Activated B cell treated with CpG ODN at 0.5 μM for 24 hours (primary cell): ENCODE measurements at regions not wholly inside any gene's neighbourhood (a gene's known extent, or its start where the extent isn't known, plus 50 kb on each side); places are given as distances from the start of the nearest gene placed in this dataset.

Experiments used
- ATAC-seq: fragments of 200-7000 bp; cut with Tn5 transposase; one replicate; pipeline ENCODE4 v1.10.0; 2021; ENCODE audit warnings: low read depth, mild to moderate bottlenecking, moderate library complexity
- CTCF ChIA-PET: fragments of 350-600 bp; sonication (Branson Sonifier 250); formaldehyde crosslinking; loops from one replicate; lab custom pipeline; 2021; ENCODE audit warnings: antibody characterized with exemption; lab: Charles Lee
- POLR2A ChIA-PET: fragments of 350-600 bp; sonication (Branson Sonifier 250); formaldehyde crosslinking; loops from one replicate; lab custom pipeline; 2021; ENCODE audit warnings: antibody characterized with exemption; lab: Charles Lee
- DNase-seq: peaks from one replicate; pipeline ENCODE4 v3.0.0; 2022
- H3K27ac Mint-ChIP-seq: one replicate; pipeline ENCODE4 v1.8.0; 2020; ENCODE audit warnings: mixed read lengths
- H3K27me3 Mint-ChIP-seq: one replicate; pipeline ENCODE4 v1.8.0; 2021; ENCODE audit warnings: mixed read lengths
- H3K36me3 Mint-ChIP-seq: one replicate; pipeline ENCODE4 v1.8.0; 2021; ENCODE audit warnings: low read depth, mixed read lengths
- H3K4me1 Mint-ChIP-seq: one replicate; pipeline ENCODE4 v1.8.0; 2021; ENCODE audit warnings: mixed read lengths
- H3K4me3 Mint-ChIP-seq: one replicate; pipeline ENCODE4 v1.8.0; 2020; ENCODE audit warnings: mild to moderate bottlenecking, mixed read lengths
- H3K9me3 Mint-ChIP-seq: one replicate; pipeline ENCODE4 v1.8.0; 2020; ENCODE audit warnings: mixed read lengths
- intact Hi-C: fragments of 100-400 bp; cut with micrococcal nuclease; formaldehyde crosslinking; loops from one replicate; pipeline ENCODE4 v1.15.1; 2024
- TF ChIP-seq, protein P1 (sequence below): fragments of 200-600 bp; IDR thresholded peaks from one replicate; pipeline ENCODE4 v1.8.0; 2022; ENCODE audit warnings: antibody characterized with exemption, mild to moderate bottlenecking

DNA sequence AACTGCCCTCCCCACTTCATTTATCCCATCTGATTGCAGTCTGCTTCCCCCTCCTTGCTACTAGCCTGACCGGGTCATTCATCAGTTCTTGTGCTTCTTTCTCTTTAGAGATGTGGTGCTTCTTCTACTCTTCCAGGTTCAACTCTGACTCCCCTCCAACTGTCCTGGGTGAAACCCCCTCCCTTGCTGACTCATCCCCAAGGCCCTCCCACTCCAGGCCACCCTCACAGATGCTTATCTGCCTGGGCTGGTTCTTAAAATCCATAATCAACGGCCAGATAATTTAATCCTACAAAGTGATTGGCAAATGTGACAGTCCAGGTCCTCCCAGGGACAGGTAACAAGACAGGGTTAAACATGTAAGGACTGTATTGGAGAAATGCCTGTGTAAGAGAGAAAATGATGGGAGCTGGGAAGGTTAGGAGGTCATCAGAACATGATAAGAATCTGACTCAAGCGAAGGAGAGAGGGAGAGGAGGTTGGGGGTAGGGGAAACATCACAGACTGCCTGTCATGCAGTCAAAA, 182.8 kb upstream of the C1QTNF7 start:
- CTCF ChIA-PET, result no interaction called here
- Mint-ChIP-seq H3K27ac (no peak overlapping the region), H3K27me3 (no peaks in the 10 kb centered on the region), H3K4me3 (no peak overlapping the region), H3K9me3 (no peaks in the 10 kb centered on the region), H3K4me1 (no peaks in the 10 kb centered on the region), H3K36me3 (no peaks in the 10 kb centered on the region)
- intact Hi-C loops, result no loop called here
- no peak for ATAC-seq
- no peak for DNase-seq
- POLR2A ChIA-PET, result no interaction called here
- TF ChIP-seq, protein P1, sequence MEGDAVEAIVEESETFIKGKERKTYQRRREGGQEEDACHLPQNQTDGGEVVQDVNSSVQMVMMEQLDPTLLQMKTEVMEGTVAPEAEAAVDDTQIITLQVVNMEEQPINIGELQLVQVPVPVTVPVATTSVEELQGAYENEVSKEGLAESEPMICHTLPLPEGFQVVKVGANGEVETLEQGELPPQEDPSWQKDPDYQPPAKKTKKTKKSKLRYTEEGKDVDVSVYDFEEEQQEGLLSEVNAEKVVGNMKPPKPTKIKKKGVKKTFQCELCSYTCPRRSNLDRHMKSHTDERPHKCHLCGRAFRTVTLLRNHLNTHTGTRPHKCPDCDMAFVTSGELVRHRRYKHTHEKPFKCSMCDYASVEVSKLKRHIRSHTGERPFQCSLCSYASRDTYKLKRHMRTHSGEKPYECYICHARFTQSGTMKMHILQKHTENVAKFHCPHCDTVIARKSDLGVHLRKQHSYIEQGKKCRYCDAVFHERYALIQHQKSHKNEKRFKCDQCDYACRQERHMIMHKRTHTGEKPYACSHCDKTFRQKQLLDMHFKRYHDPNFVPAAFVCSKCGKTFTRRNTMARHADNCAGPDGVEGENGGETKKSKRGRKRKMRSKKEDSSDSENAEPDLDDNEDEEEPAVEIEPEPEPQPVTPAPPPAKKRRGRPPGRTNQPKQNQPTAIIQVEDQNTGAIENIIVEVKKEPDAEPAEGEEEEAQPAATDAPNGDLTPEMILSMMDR, result no peak

DNA sequence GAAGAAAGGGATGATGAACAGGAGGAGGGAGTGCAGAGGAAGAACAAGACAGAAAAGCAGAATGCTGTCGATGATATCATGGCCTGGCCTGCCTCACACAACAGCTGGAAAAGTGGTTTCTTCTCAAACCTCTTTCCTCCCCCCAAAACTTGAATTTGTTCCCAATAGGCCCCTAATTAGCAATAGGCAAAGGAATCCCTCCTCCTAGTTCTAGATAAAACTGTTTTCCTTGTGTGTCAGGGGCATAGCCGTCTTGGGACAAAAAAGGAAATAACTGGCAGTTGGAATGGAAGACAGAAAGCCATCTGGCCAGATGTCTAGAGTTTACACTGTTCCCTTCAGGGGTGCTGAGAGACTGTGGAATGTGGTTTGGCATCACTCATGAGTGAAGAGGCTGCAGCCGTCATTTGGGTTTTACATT, 177.8 kb upstream of the C1QTNF7 start:
- CTCF ChIA-PET, result no interaction called here
- no peak overlapping the region for H3K27ac Mint-ChIP-seq
- intact Hi-C loops, result no loop called here

GRCh38 chr4:15253349-15253748, 174.5 kb upstream of the C1QTNF7 start:
- peak; percentile 34 for ATAC-seq
- Mint-ChIP-seq H3K4me3 (no peak overlapping the region), H3K9me3 (no peaks in the 10 kb centered on the region), H3K27me3 (no peaks in the 10 kb centered on the region), H3K36me3 (no peaks in the 10 kb centered on the region), H3K4me1 (peaks cover 11% of the 10 kb centered on the region), H3K27ac (no peak overlapping the region)
- intact Hi-C loops, result no loop called here
- TF ChIP-seq, protein P1, result no peak
- ChIA-PET CTCF (interaction anchor here (1.0 to 3.5 kb wide), 3 partner anchors 17 to 204 kb away, joined by 3 to 13 read pairs (median 4); no protein-coding TSS in a partner anchor), POLR2A (interaction anchor here (0.6 to 0.8 kb wide), 3 partner anchors 128 to 401 kb away, joined by 3 read pairs; no protein-coding TSS in a partner anchor)
- no peak for DNase-seq

More for the DNA sequence above, 177.8 kb upstream of the C1QTNF7 start:
- H3K4me1 Mint-ChIP-seq, result peaks cover 11% of the 10 kb centered on the region
- no peak overlapping the region for H3K4me3 Mint-ChIP-seq
- TF ChIP-seq, protein P1, result no peak
- H3K27me3 Mint-ChIP-seq, result no peaks in the 10 kb centered on the region
- ATAC-seq (no peak), DNase-seq (no peak)
- no peaks in the 10 kb centered on the region for H3K9me3 Mint-ChIP-seq
- POLR2A ChIA-PET, result interaction anchor here (0.6 kb wide), 2 partner anchors 164 to 185 kb away, joined by 5 to 7 read pairs; no protein-coding TSS in a partner anchor
- no peaks in the 10 kb centered on the region for H3K36me3 Mint-ChIP-seq

GRCh38 chr4:15254236-15254880, 173.5 kb upstream of the C1QTNF7 start:
- TF ChIP-seq, protein P1, result no peak
- ATAC-seq (no peak), DNase-seq (no peak)
- intact Hi-C loops, result no loop called here
- ChIA-PET POLR2A (interaction anchor here (0.7 kb wide), 1 partner anchor 972 kb away, joined by 7 read pairs; no protein-coding TSS in a partner anchor), CTCF (interaction anchor here (1.2 to 3.5 kb wide), 2 partner anchors 23 to 203 kb away, joined by 3 to 13 read pairs; no protein-coding TSS in a partner anchor)
- Mint-ChIP-seq H3K9me3 (no peaks in the 10 kb centered on the region), H3K36me3 (no peaks in the 10 kb centered on the region), H3K27ac (no peak overlapping the region), H3K27me3 (no peaks in the 10 kb centered on the region), H3K4me1 (peaks cover 11% of the 10 kb centered on the region), H3K4me3 (no peak overlapping the region)

GRCh38 chr4:15255537-15255936, 172.3 kb upstream of the C1QTNF7 start:
- peaks cover under 1% of the 10 kb centered on the region for H3K27me3 Mint-ChIP-seq
- no peak overlapping the region for H3K27ac Mint-ChIP-seq
- ChIA-PET POLR2A (no interaction called here), CTCF (interaction anchor here (3.5 kb wide), 1 partner anchor 202 kb away, joined by 13 read pairs; no protein-coding TSS in a partner anchor)
- ATAC-seq, result no peak
- H3K4me3 Mint-ChIP-seq, result no peak overlapping the region
- peaks cover 11% of the 10 kb centered on the region for H3K4me1 Mint-ChIP-seq
- no peaks in the 10 kb centered on the region for H3K9me3 Mint-ChIP-seq
- TF ChIP-seq, protein P1, result no peak
- intact Hi-C loops, result no loop called here
- DNase-seq, result no peak
- no peaks in the 10 kb centered on the region for H3K36me3 Mint-ChIP-seq
